Parathyroid adenoma (tissue), 2 donors: ENCODE measurements at regions not wholly inside any gene's neighbourhood (a gene's known extent, or its start where the extent isn't known, plus 50 kb on each side); places are given as distances from the start of the nearest gene placed in this dataset.

Source experiments
- H2AFZ ChIP-seq: fragments of 300-600 bp; sonication (generic); one replicate; pipeline ENCODE4 v1.7.0; 2017; ENCODE audit warnings: antibody characterized with exemption, mild to moderate bottlenecking
- H3K27ac ChIP-seq: fragments of 300-600 bp; sonication (generic); one replicate; pipeline ENCODE4 v1.7.0; 2017
- H3K27me3 ChIP-seq: fragments of 300-600 bp; sonication (generic); one replicate; pipeline ENCODE4 v1.7.0; 2017; ENCODE audit warnings: low read length; ENCODE audit not compliant: control insufficient read depth, insufficient read depth
- H3K36me3 ChIP-seq: fragments of 300-600 bp; sonication (generic); one replicate; pipeline ENCODE4 v1.7.0; 2017; ENCODE audit warnings: low read length; ENCODE audit not compliant: control insufficient read depth, insufficient read depth
- H3K4me1 ChIP-seq: fragments of 300-600 bp; sonication (generic); one replicate; pipeline ENCODE4 v1.7.0; 2017; ENCODE audit warnings: control low read depth
- H3K4me2 ChIP-seq: fragments of 300-600 bp; sonication (generic); one replicate; pipeline ENCODE4 v1.7.0; 2017; ENCODE audit warnings: low read length
- H3K4me3 ChIP-seq: fragments of 300-600 bp; sonication (generic); one replicate; pipeline ENCODE4 v1.7.0; 2017; ENCODE audit warnings: low read depth, low read length
- H3K79me2 ChIP-seq: fragments of 300-600 bp; sonication (generic); one replicate; pipeline ENCODE4 v1.7.0; 2017; ENCODE audit warnings: control low read depth
- H3K9ac ChIP-seq: fragments of 300-600 bp; sonication (generic); one replicate; pipeline ENCODE4 v1.7.0; 2017; ENCODE audit warnings: mild to moderate bottlenecking
- H3K9me3 ChIP-seq: fragments of 300-600 bp; sonication (generic); one replicate; pipeline ENCODE4 v1.7.0; 2017; ENCODE audit warnings: low read length; ENCODE audit not compliant: control insufficient read depth
- TF ChIP-seq, protein P1 (sequence below): fragments of 300-600 bp; sonication (generic); IDR thresholded peaks from one replicate; pipeline ENCODE4 v1.7.0; 2017; ENCODE audit warnings: antibody characterized with exemption, mild to moderate bottlenecking
- donor health status: primary hyperparathyroidism.

DNA sequence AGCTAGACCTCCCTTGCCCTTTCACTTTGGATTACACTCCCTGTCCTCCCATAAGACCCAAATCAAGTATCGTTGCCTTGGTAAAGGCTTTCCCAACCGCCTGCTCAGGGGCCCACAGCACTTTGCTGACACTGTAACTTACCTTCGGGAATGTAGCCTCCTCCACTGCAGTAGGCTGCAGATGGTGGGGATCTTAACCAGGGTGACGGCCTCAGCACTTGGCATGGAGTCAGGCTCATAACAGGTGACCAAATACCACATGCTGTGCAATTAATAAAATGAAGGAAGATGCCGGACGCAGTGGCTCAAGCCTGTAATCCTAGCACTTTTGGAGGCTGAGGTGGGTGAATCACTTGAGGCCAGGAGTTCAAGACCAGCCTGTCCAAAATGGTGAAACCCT is 88.7 kb upstream of the IRF2BP2 start:
- Histone ChIP-seq H2AFZ (no peak overlapping the region), H3K79me2 (no peaks in the 10 kb centered on the region), H3K4me1 (no peaks in the 10 kb centered on the region), H3K27me3 (no peaks in the 10 kb centered on the region), H3K4me3 (no peak overlapping the region), H3K36me3 (no peaks in the 10 kb centered on the region), H3K9me3 (no peaks in the 10 kb centered on the region), H3K9ac (no peak overlapping the region), H3K27ac (no peak overlapping the region), H3K4me2 (no peak overlapping the region)
- TF ChIP-seq, protein P1, sequence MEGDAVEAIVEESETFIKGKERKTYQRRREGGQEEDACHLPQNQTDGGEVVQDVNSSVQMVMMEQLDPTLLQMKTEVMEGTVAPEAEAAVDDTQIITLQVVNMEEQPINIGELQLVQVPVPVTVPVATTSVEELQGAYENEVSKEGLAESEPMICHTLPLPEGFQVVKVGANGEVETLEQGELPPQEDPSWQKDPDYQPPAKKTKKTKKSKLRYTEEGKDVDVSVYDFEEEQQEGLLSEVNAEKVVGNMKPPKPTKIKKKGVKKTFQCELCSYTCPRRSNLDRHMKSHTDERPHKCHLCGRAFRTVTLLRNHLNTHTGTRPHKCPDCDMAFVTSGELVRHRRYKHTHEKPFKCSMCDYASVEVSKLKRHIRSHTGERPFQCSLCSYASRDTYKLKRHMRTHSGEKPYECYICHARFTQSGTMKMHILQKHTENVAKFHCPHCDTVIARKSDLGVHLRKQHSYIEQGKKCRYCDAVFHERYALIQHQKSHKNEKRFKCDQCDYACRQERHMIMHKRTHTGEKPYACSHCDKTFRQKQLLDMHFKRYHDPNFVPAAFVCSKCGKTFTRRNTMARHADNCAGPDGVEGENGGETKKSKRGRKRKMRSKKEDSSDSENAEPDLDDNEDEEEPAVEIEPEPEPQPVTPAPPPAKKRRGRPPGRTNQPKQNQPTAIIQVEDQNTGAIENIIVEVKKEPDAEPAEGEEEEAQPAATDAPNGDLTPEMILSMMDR = no peak

DNA sequence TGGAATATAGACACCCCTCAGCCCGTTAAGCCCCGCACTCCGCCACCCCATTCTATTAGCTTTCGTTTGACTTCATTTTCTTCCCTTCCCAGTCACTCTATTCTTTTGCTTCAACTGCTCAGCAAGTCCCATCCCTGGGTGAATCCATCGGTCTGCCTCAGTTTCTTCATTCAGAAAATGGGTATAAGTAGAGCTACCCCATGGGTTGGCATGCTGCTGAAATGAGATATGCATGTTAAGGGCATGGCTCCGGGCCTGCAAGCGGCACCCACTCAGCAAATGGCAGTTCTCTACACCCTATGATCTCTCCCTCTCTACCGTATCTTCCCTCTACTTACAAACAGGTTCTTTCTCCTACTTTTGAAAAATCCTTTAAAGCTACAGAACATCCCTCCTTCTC is 87.8 kb upstream of the IRF2BP2 start:
- no peak overlapping the region for H2AFZ ChIP-seq
- no peaks in the 10 kb centered on the region for H3K4me1 ChIP-seq
- TF ChIP-seq, protein P1 = no peak
- no peaks in the 10 kb centered on the region for H3K79me2 ChIP-seq
- H3K4me2 ChIP-seq = no peak overlapping the region
- no peak overlapping the region for H3K4me3 ChIP-seq
- H3K9me3 ChIP-seq = no peaks in the 10 kb centered on the region
- no peaks in the 10 kb centered on the region for H3K36me3 ChIP-seq
- no peaks in the 10 kb centered on the region for H3K27me3 ChIP-seq
- no peak overlapping the region for H3K9ac ChIP-seq
- no peak overlapping the region for H3K27ac ChIP-seq

DNA sequence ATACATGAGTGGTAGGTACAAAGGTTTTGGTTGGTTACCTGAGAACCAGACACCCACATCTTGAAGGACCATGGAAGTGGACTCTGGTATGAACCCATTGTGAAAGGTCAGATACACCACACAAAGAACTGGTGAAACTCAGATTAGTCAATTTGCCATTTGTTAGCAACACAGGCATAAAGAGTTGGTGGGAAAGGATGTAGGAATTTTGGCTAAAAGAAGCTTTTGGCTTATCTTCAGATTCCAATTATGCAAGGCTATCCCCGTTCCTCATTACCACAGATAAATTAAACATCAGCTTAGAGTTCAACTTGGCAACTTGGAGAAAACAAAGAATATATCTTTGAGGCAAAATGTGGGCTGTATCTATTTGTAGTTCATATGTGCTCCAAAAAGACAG is 87.0 kb upstream of the IRF2BP2 start:
- no peak overlapping the region for H3K9ac ChIP-seq
- H3K9me3 ChIP-seq = no peaks in the 10 kb centered on the region

DNA sequence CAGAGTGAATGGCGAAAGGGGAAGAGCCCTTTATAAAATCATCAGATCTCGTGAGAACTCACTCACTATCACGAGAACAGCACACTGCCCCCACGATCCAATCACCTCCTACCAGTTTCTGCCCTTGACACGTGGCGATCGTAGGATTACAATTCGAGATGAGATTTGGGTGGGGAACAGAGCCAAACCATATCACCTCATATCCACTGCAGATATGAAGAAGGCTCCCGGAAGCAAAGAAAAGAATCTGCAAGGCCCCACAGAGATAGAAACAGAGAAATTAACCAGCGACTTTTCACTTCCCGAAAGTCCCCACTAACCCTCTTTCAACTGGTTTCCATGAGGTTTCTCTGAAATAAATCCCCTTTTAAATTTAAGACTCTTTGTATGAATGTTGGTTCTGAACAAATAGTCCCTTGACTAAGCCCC is 86.2 kb upstream of the IRF2BP2 start:
- no peak overlapping the region for H3K4me3 ChIP-seq
- H3K9ac ChIP-seq = no peak overlapping the region
- no peak overlapping the region for H2AFZ ChIP-seq
- H3K27ac ChIP-seq = no peak overlapping the region
- no peak overlapping the region for H3K4me2 ChIP-seq
- H3K79me2 ChIP-seq = no peaks in the 10 kb centered on the region
- TF ChIP-seq, protein P1 = no peak
- H3K36me3 ChIP-seq = no peaks in the 10 kb centered on the region
- H3K27me3 ChIP-seq = no peaks in the 10 kb centered on the region
- no peaks in the 10 kb centered on the region for H3K9me3 ChIP-seq
- no peaks in the 10 kb centered on the region for H3K4me1 ChIP-seq

More for the DNA sequence above, 87.0 kb upstream of the IRF2BP2 start:
- Histone ChIP-seq H3K27me3 (no peaks in the 10 kb centered on the region), H3K27ac (no peak overlapping the region), H3K4me2 (no peak overlapping the region), H2AFZ (no peak overlapping the region), H3K4me1 (no peaks in the 10 kb centered on the region), H3K36me3 (no peaks in the 10 kb centered on the region), H3K79me2 (no peaks in the 10 kb centered on the region), H3K4me3 (no peak overlapping the region)
- TF ChIP-seq, protein P1 = no peak

DNA sequence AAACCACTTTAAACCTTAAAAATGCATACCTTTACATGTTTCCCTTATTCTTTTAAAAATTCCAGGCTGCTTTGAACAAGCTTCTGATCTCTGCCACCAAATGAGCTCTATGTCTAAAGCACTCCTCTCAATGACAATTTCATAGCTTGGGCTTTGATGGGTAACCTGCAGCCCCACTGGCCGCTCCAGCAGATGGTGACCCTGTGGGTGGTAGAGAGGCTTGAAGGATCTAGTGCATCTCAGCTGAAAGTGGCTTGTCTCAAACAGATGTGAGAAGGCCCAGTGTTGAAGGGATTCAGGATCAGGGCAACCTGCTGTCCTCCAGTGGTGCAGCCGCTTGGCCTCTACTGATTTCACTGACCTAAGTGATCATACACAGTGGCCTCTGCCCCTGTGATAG is 84.7 kb upstream of the IRF2BP2 start:
- H3K27me3 ChIP-seq = no peaks in the 10 kb centered on the region
- no peak overlapping the region for H2AFZ ChIP-seq
- H3K4me1 ChIP-seq = no peaks in the 10 kb centered on the region
- H3K9me3 ChIP-seq = no peaks in the 10 kb centered on the region
- TF ChIP-seq, protein P1 = no peak
- no peak overlapping the region for H3K4me2 ChIP-seq
- H3K9ac ChIP-seq = no peak overlapping the region
- H3K79me2 ChIP-seq = no peaks in the 10 kb centered on the region
- no peaks in the 10 kb centered on the region for H3K36me3 ChIP-seq
- H3K27ac ChIP-seq = no peak overlapping the region
- H3K4me3 ChIP-seq = no peak overlapping the region
